ENCODE measurements at regions not wholly inside any gene's neighbourhood (a gene's known extent, or its start where the extent isn't known, plus 50 kb on each side); places are given as distances from the start of the nearest gene placed in this dataset.

- no peaks in the 10 kb centered on the region for H3K4me1 Mint-ChIP-seq (ENCODE audit: low read depth)
- no peak overlapping the region for H3K27ac Mint-ChIP-seq
- no peaks in the 10 kb centered on the region for H3K36me3 Mint-ChIP-seq (ENCODE audit: low read depth)
- ChIA-PET POLR2A (no interaction called here), CTCF (no interaction called here)
- TF ChIP-seq CTCF (IDR thresholded peaks at IDR 0.05), result no peak
- intact Hi-C loops (cut with micrococcal nuclease), result no loop called here
- no peak overlapping the region for H3K4me3 Mint-ChIP-seq
- ATAC-seq (no peak), DNase-seq (no peak)
- H3K27me3 Mint-ChIP-seq, result no peaks in the 10 kb centered on the region
- no peaks in the 10 kb centered on the region for H3K9me3 Mint-ChIP-seq
Observed at GRCh38 chr7:42627626-42628025, 284.2 kb downstream of the C7orf25 start.

GRCh38 chr7:42627101-42627500, 284.8 kb downstream of the C7orf25 start:
- ATAC-seq (no peak), DNase-seq (no peak)
- H3K27ac Mint-ChIP-seq, result no peak overlapping the region
- intact Hi-C loops (cut with micrococcal nuclease), result no loop called here
- H3K27me3 Mint-ChIP-seq, result no peaks in the 10 kb centered on the region
- TF ChIP-seq CTCF (IDR thresholded peaks at IDR 0.05), result no peak
- H3K4me1 Mint-ChIP-seq (ENCODE audit: low read depth), result no peaks in the 10 kb centered on the region
- H3K9me3 Mint-ChIP-seq, result no peaks in the 10 kb centered on the region
- ChIA-PET POLR2A (no interaction called here), CTCF (no interaction called here)
- no peaks in the 10 kb centered on the region for H3K36me3 Mint-ChIP-seq (ENCODE audit: low read depth)
- H3K4me3 Mint-ChIP-seq, result no peak overlapping the region

- CTCF ChIA-PET, result no interaction called here
- H3K4me3 Mint-ChIP-seq, result no peak overlapping the region
- intact Hi-C loops (cut with micrococcal nuclease), result no loop called here
- H3K36me3 Mint-ChIP-seq (ENCODE audit: low read depth), result no peaks in the 10 kb centered on the region
- H3K9me3 Mint-ChIP-seq, result no peaks in the 10 kb centered on the region
- no peak overlapping the region for H3K27ac Mint-ChIP-seq
- H3K4me1 Mint-ChIP-seq (ENCODE audit: low read depth), result no peaks in the 10 kb centered on the region
- TF ChIP-seq CTCF (IDR thresholded peaks at IDR 0.05), result no peak
- no peaks in the 10 kb centered on the region for H3K27me3 Mint-ChIP-seq
- ATAC-seq (no peak), DNase-seq (no peak)
- POLR2A ChIA-PET, result no interaction called here
Observed at GRCh38 chr7:42625421-42625820, 286.4 kb downstream of the C7orf25 start.

- TF ChIP-seq CTCF (IDR thresholded peaks at IDR 0.05), result no peak
- intact Hi-C loops (cut with micrococcal nuclease), result no loop called here
- Mint-ChIP-seq H3K9me3 (no peaks in the 10 kb centered on the region), H3K4me3 (no peak overlapping the region), H3K27ac (no peak overlapping the region), H3K27me3 (no peaks in the 10 kb centered on the region), H3K4me1 (ENCODE audit: low read depth) (no peaks in the 10 kb centered on the region), H3K36me3 (ENCODE audit: low read depth) (no peaks in the 10 kb centered on the region)
- ATAC-seq (no peak), DNase-seq (no peak)
- ChIA-PET CTCF (no interaction called here), POLR2A (no interaction called here)
Observed at GRCh38 chr7:42624471-42624870, 287.4 kb downstream of the C7orf25 start.

- no peaks in the 10 kb centered on the region for H3K4me1 Mint-ChIP-seq (ENCODE audit: low read depth)
- H3K27ac Mint-ChIP-seq, result no peak overlapping the region
- H3K4me3 Mint-ChIP-seq, result no peak overlapping the region
- no peak for ATAC-seq
- no peaks in the 10 kb centered on the region for H3K9me3 Mint-ChIP-seq
- no peak for DNase-seq
- CTCF ChIA-PET, result no interaction called here
- H3K27me3 Mint-ChIP-seq, result no peaks in the 10 kb centered on the region
- intact Hi-C loops (cut with micrococcal nuclease), result no loop called here
- H3K36me3 Mint-ChIP-seq (ENCODE audit: low read depth), result no peaks in the 10 kb centered on the region
- TF ChIP-seq CTCF (IDR thresholded peaks at IDR 0.05), result no peak
- POLR2A ChIA-PET, result no interaction called here
Observed at GRCh38 chr7:42621543-42622219, 290.2 kb downstream of the C7orf25 start.

All from activated CD8-positive, alpha-beta T cell treated with anti-CD3 and anti-CD28 coated beads for 36 hours (primary cell).